Cardiac muscle cell (in vitro differentiated cells and primary cell): ENCODE measurements at regions not wholly inside any gene's neighbourhood (a gene's known extent, or its start where the extent isn't known, plus 50 kb on each side); places are given as distances from the start of the nearest gene placed in this dataset.
A peak's percentile ranks its signal among the peaks of the same experiment; 100 is the strongest.

Experiments used
- DNase-seq, 2 donors: peaks; one replicate each; pipeline versions ENCODE4 v3.0.0 to v3.0.0-alpha.2; 2010 to 2017; ENCODE audit warnings: low read depth in 1 of 2, low spot score in 1 of 2
- H3K27ac ChIP-seq: fragments of 200-600 bp; sonication (generic); 2 replicates; pipeline ENCODE4 v1.5.1; 2016
- H3K27me3 ChIP-seq: fragments of 200-600 bp; sonication (generic); 2 replicates; pipeline ENCODE4 v1.6.0; 2016; ENCODE audit warnings: control low read depth
- H3K36me3 ChIP-seq: fragments of 200-600 bp; sonication (generic); 2 replicates; pipeline ENCODE4 v1.5.1; 2016; ENCODE audit warnings: control low read depth
- H3K4me1 ChIP-seq: fragments of 200-600 bp; sonication (generic); 2 replicates; pipeline ENCODE4 v1.8.1; 2017; ENCODE audit warnings: low read depth, mild to moderate bottlenecking, mixed run types
- H3K4me3 ChIP-seq: fragments of 200-600 bp; sonication (generic); 2 replicates; pipeline ENCODE4 v1.5.1; 2016; ENCODE audit warnings: mild to moderate bottlenecking
- H3K9me3 ChIP-seq: fragments of 200-600 bp; sonication (generic); 2 replicates; pipeline ENCODE4 v1.5.1; 2017; ENCODE audit warnings: low read depth, mild to moderate bottlenecking, control low read depth
- CTCF ChIP-seq: IDR thresholded peaks from 2 replicates; pipeline ENCODE4 v1.5.1; 2012; ENCODE audit warnings: low read depth, mild to moderate bottlenecking, low read length

GRCh38 chr4:154959756-154960155 is 178.7 kb downstream of the RBM46 start:
- H3K4me1 ChIP-seq: peaks cover 18% of the 10 kb centered on the region
- no peaks in the 10 kb centered on the region for H3K9me3 ChIP-seq
- H3K27ac ChIP-seq: no peak overlapping the region
- H3K27me3 ChIP-seq: no peaks in the 10 kb centered on the region
- no peaks in the 10 kb centered on the region for H3K36me3 ChIP-seq
- H3K4me3 ChIP-seq: no peak overlapping the region
- DNase-seq: no peak
- no peak for TF ChIP-seq CTCF

GRCh38 chr4:154960476-154960875 is 179.4 kb downstream of the RBM46 start:
- Histone ChIP-seq H3K27ac (no peak overlapping the region), H3K27me3 (no peaks in the 10 kb centered on the region), H3K36me3 (no peaks in the 10 kb centered on the region), H3K9me3 (no peaks in the 10 kb centered on the region), H3K4me1 (peaks cover 18% of the 10 kb centered on the region), H3K4me3 (no peak overlapping the region)
- DNase-seq: no peak
- no peak for TF ChIP-seq CTCF

GRCh38 chr4:154961263-154961662 is 180.2 kb downstream of the RBM46 start:
- no peaks in the 10 kb centered on the region for H3K9me3 ChIP-seq
- peaks cover 18% of the 10 kb centered on the region for H3K4me1 ChIP-seq
- no peak for TF ChIP-seq CTCF
- no peak overlapping the region for H3K4me3 ChIP-seq
- no peaks in the 10 kb centered on the region for H3K36me3 ChIP-seq
- DNase-seq: peak; percentile 2 to 44
- H3K27ac ChIP-seq: no peak overlapping the region
- no peaks in the 10 kb centered on the region for H3K27me3 ChIP-seq

- no peak for DNase-seq
- Histone ChIP-seq H3K9me3 (no peaks in the 10 kb centered on the region), H3K36me3 (no peaks in the 10 kb centered on the region), H3K27ac (no peak overlapping the region), H3K4me1 (no peaks in the 10 kb centered on the region), H3K4me3 (no peak overlapping the region), H3K27me3 (no peaks in the 10 kb centered on the region)
- no peak for TF ChIP-seq CTCF
Measured at GRCh38 chr4:154973244-154974035, 192.4 kb downstream of the RBM46 start.

GRCh38 chr4:154977228-154977627 is 196.2 kb downstream of the RBM46 start:
- Histone ChIP-seq H3K36me3 (no peaks in the 10 kb centered on the region), H3K4me1 (no peaks in the 10 kb centered on the region), H3K27me3 (no peaks in the 10 kb centered on the region), H3K9me3 (no peaks in the 10 kb centered on the region), H3K4me3 (no peak overlapping the region), H3K27ac (no peak overlapping the region)
- no peak for DNase-seq
- TF ChIP-seq CTCF: no peak
